Gastrocnemius medialis (tissue), 4 donors: ENCODE measurements at regions not wholly inside any gene's neighbourhood (a gene's known extent, or its start where the extent isn't known, plus 50 kb on each side); places are given as distances from the start of the nearest gene placed in this dataset.

ENCODE experiments used
- CTCF ChIP-seq, 5 experiments: fragments of 450-650 bp in 3 of 5; fragments of 200-600 bp in 2 of 5; sonication (generic) in 2 of 5; IDR thresholded peaks in 4 of 5; conservative IDR thresholded peaks in 1 of 5; 1 replicate in 4 of 5; 2 replicates in 1 of 5; pipeline ENCODE4 v1.5.1; 2016 to 2019; ENCODE audit warnings: antibody characterized with exemption in 5 of 5, mild to moderate bottlenecking in 3 of 5, moderate library complexity in 3 of 5
- POLR2A ChIP-seq, 2 donors: fragments of 450-650 bp; IDR thresholded peaks; one replicate each; pipeline ENCODE4 v1.6.1; 2017; ENCODE audit warnings: antibody characterized with exemption in 2 of 2, mild to moderate bottlenecking in 2 of 2, moderate library complexity in 2 of 2

GRCh38 chr2:207473931-207474235, 55.9 kb upstream of the CREB1 start:
- no peak for TF ChIP-seq CTCF (IDR thresholded peaks at IDR 0.05 in 4 of 5, conservative IDR thresholded peaks at IDR 0.05 in 1 of 5)
- TF ChIP-seq POLR2A (IDR thresholded peaks at IDR 0.05), result no peak
